Neural progenitor cell (in vitro differentiated cells): ENCODE measurements at regions not wholly inside any gene's neighbourhood (a gene's known extent, or its start where the extent isn't known, plus 50 kb on each side); places are given as distances from the start of the nearest gene placed in this dataset.

ENCODE experiments used
- DNase-seq: peaks from one replicate; pipeline ENCODE4 v3.0.0-alpha.2; 2016; ENCODE audit warnings: low spot score
- H2AFZ ChIP-seq: fragments of 200-600 bp; sonication (generic); replicated peaks from 2 replicates; pipeline ENCODE4 v1.6.1; 2016; ENCODE audit warnings: antibody characterized with exemption
- H3F3A ChIP-seq: fragments of 200-600 bp; sonication (generic); 2 replicates; pipeline ENCODE4 v1.6.1; 2016; ENCODE audit warnings: antibody characterized with exemption, low read depth
- H3K27ac ChIP-seq: fragments of 200-600 bp; sonication (generic); 2 replicates; pipeline ENCODE4 v1.5.1; 2016; ENCODE audit warnings: mild to moderate bottlenecking
- H3K27me3 ChIP-seq: fragments of 200-600 bp; sonication (generic); 2 replicates; pipeline ENCODE4 v1.6.1; 2016; ENCODE audit warnings: mild to moderate bottlenecking, moderate library complexity
- H3K36me3 ChIP-seq: fragments of 200-600 bp; sonication (generic); 2 replicates; pipeline ENCODE4 v1.5.1; 2016
- H3K4me1 ChIP-seq: fragments of 200-600 bp; sonication (generic); 2 replicates; pipeline ENCODE4 v1.6.1; 2016; ENCODE audit warnings: mixed run types
- H3K4me2 ChIP-seq: fragments of 200-600 bp; sonication (generic); 2 replicates; pipeline ENCODE4 v1.6.1; 2016
- H3K4me3 ChIP-seq: fragments of 200-600 bp; sonication (generic); 2 replicates; pipeline ENCODE4 v1.5.1; 2016
- H3K79me2 ChIP-seq: fragments of 200-600 bp; sonication (generic); 2 replicates; pipeline ENCODE4 v1.6.1; 2016; ENCODE audit warnings: low read depth
- H3K9ac ChIP-seq: fragments of 200-600 bp; sonication (generic); 2 replicates; pipeline ENCODE4 v1.6.1; 2016
- H3K9me3 ChIP-seq: fragments of 200-600 bp; sonication (generic); 2 replicates; pipeline ENCODE4 v1.5.1; 2016; ENCODE audit warnings: low read depth
- H4K20me1 ChIP-seq: fragments of 200-600 bp; sonication (generic); 2 replicates; pipeline ENCODE4 v1.6.1; 2016; ENCODE audit warnings: low read depth
- H3K27ac Mint-ChIP-seq: 3 replicates; pipeline ENCODE4 v1.8.0; 2021; ENCODE audit warnings: mixed read lengths
- H3K27me3 Mint-ChIP-seq: 2 replicates; pipeline ENCODE4 v1.8.0; 2022; ENCODE audit warnings: low read depth, mild to moderate bottlenecking, inconsistent platforms, moderate library complexity, mixed read lengths; ENCODE audit not compliant: insufficient read depth
- H3K36me3 Mint-ChIP-seq: 3 replicates; pipeline ENCODE4 v1.8.0; 2021; ENCODE audit warnings: mixed read lengths
- H3K4me1 Mint-ChIP-seq: 3 replicates; pipeline ENCODE4 v1.8.0; 2021; ENCODE audit warnings: mixed read lengths
- H3K4me3 Mint-ChIP-seq: 3 replicates; pipeline ENCODE4 v1.8.0; 2021; ENCODE audit warnings: mild to moderate bottlenecking, moderate library complexity, mixed read lengths
- H3K9me3 Mint-ChIP-seq: 3 replicates; pipeline ENCODE4 v1.8.0; 2020; ENCODE audit warnings: mixed read lengths
- EZH2 ChIP-seq: fragments of 200-600 bp; sonication (generic); IDR thresholded peaks from 2 replicates; pipeline ENCODE4 v1.6.1; 2017; ENCODE audit warnings: antibody characterized with exemption, mild to moderate bottlenecking, moderate library complexity
- EZH2phosphoT487 ChIP-seq: fragments of 200-600 bp; sonication (generic); IDR thresholded peaks from 2 replicates; pipeline ENCODE4 v1.6.1; 2017; ENCODE audit warnings: antibody characterized with exemption
- TF ChIP-seq, protein P1 (sequence below): fragments of 200-600 bp; sonication (generic); IDR thresholded peaks from 2 replicates; pipeline ENCODE4 v1.5.1; 2017; ENCODE audit warnings: antibody characterized with exemption, mild to moderate bottlenecking

DNA sequence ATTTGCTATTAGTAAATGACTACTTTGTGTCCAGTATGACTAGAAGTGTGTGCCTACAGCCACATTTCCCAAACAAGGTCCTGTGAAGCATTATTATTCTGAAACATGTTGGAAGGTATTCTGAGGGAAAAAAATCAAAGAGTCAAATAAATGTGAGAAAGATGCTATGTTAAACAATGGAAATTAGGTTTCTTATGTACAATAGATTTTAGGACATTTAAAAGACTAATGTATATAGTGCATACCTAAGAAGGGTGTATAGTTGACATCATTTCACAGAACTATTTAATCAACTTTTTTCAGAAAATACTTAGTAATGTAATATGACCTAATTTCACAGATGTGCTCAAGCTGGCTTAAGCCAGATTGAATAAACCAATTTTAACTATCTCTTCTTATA is 582.5 kb downstream of the USP25 start:
- no peaks in the 10 kb centered on the region for H3K9me3 Mint-ChIP-seq
- no peak overlapping the region for H2AFZ ChIP-seq
- peak overlapping the region; percentile 68 for H3K27ac Mint-ChIP-seq
- no peaks in the 10 kb centered on the region for H3K9me3 ChIP-seq
- H3K4me1 Mint-ChIP-seq = peaks cover 64% of the 10 kb centered on the region
- H3K4me3 ChIP-seq = no peak overlapping the region
- no peak for DNase-seq
- no peak overlapping the region for H3K4me2 ChIP-seq
- no peaks in the 10 kb centered on the region for H3F3A ChIP-seq
- no peaks in the 10 kb centered on the region for H3K36me3 ChIP-seq
- H3K36me3 Mint-ChIP-seq = peaks cover 5% of the 10 kb centered on the region
- H4K20me1 ChIP-seq = no peaks in the 10 kb centered on the region
- H3K27me3 ChIP-seq = no peaks in the 10 kb centered on the region
- H3K79me2 ChIP-seq = no peaks in the 10 kb centered on the region
- H3K27me3 Mint-ChIP-seq = no peaks in the 10 kb centered on the region
- TF ChIP-seq EZH2phosphoT487 (no peak), EZH2 (no peak)
- TF ChIP-seq, protein P1, sequence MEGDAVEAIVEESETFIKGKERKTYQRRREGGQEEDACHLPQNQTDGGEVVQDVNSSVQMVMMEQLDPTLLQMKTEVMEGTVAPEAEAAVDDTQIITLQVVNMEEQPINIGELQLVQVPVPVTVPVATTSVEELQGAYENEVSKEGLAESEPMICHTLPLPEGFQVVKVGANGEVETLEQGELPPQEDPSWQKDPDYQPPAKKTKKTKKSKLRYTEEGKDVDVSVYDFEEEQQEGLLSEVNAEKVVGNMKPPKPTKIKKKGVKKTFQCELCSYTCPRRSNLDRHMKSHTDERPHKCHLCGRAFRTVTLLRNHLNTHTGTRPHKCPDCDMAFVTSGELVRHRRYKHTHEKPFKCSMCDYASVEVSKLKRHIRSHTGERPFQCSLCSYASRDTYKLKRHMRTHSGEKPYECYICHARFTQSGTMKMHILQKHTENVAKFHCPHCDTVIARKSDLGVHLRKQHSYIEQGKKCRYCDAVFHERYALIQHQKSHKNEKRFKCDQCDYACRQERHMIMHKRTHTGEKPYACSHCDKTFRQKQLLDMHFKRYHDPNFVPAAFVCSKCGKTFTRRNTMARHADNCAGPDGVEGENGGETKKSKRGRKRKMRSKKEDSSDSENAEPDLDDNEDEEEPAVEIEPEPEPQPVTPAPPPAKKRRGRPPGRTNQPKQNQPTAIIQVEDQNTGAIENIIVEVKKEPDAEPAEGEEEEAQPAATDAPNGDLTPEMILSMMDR = no peak
- H3K4me3 Mint-ChIP-seq = peak overlapping the region; percentile 55
- H3K9ac ChIP-seq = no peak overlapping the region
- H3K4me1 ChIP-seq = no peaks in the 10 kb centered on the region
- no peak overlapping the region for H3K27ac ChIP-seq

- Mint-ChIP-seq H3K9me3 (no peaks in the 10 kb centered on the region), H3K4me1 (peaks cover 80% of the 10 kb centered on the region), H3K4me3 (no peak overlapping the region), H3K27me3 (no peaks in the 10 kb centered on the region), H3K27ac (peak overlapping the region; percentile 48), H3K36me3 (peaks cover 2% of the 10 kb centered on the region)
- no peaks in the 10 kb centered on the region for H3K27me3 ChIP-seq
- H3K27ac ChIP-seq = no peak overlapping the region
- H3F3A ChIP-seq = no peaks in the 10 kb centered on the region
- H3K4me2 ChIP-seq = no peak overlapping the region
- no peak for DNase-seq
- H4K20me1 ChIP-seq = no peaks in the 10 kb centered on the region
- no peak overlapping the region for H2AFZ ChIP-seq
- H3K36me3 ChIP-seq = no peaks in the 10 kb centered on the region
- no peaks in the 10 kb centered on the region for H3K9me3 ChIP-seq
- H3K4me3 ChIP-seq = no peak overlapping the region
- no peaks in the 10 kb centered on the region for H3K4me1 ChIP-seq
- no peak overlapping the region for H3K9ac ChIP-seq
- H3K79me2 ChIP-seq = no peaks in the 10 kb centered on the region
- TF ChIP-seq EZH2 (no peak), EZH2phosphoT487 (no peak)
- TF ChIP-seq, protein P1 = no peak
Measured at GRCh38 chr21:16315223-16315622, 585.4 kb downstream of the USP25 start.

DNA sequence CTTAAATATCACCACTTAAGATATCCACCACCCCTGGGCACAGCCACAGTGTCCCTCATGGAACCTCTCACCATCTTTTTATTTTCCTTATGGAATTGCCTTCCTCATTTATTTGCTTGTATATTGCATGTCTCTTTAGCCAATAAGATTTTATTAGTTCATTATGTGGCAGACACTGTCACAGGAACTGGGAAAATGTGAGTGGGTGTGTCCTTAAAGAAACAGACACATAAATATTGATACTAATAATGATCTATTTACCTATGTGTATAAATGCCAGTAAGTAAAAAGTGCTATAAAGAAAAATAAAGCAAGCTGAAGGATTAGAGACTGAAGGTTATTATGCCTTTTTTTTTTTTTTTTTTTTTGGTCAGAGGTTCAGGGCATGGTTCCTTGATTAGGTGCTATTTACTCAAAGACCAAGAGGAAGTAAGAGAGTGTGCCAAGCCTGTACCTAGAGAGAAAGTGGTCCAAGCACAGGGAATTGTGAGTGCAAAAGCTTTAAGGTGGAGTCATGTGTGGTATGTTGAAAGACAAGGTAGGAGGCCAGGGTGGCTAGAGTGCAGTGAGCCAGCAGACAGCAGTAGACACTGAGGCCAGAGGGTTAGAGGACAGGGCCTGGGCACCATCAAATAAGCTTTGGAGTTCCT is 589.0 kb downstream of the USP25 start:
- no peaks in the 10 kb centered on the region for H3K79me2 ChIP-seq
- no peak overlapping the region for H3K4me2 ChIP-seq
- no peaks in the 10 kb centered on the region for H4K20me1 ChIP-seq
- no peaks in the 10 kb centered on the region for H3K9me3 Mint-ChIP-seq
- TF ChIP-seq EZH2phosphoT487 (no peak), EZH2 (no peak)
- TF ChIP-seq, protein P1 = no peak
- peaks cover 66% of the 10 kb centered on the region for H3K4me1 Mint-ChIP-seq
- H3K27me3 ChIP-seq = no peaks in the 10 kb centered on the region
- H3F3A ChIP-seq = no peaks in the 10 kb centered on the region
- H2AFZ ChIP-seq = no peak overlapping the region
- H3K4me3 ChIP-seq = no peak overlapping the region
- peak overlapping the region; percentile 74 for H3K27ac Mint-ChIP-seq
- H3K9me3 ChIP-seq = no peaks in the 10 kb centered on the region
- H3K4me1 ChIP-seq = no peaks in the 10 kb centered on the region
- no peak overlapping the region for H3K27ac ChIP-seq
- H3K27me3 Mint-ChIP-seq = no peaks in the 10 kb centered on the region
- H3K9ac ChIP-seq = no peak overlapping the region
- DNase-seq = no peak
- H3K4me3 Mint-ChIP-seq = peak overlapping the region; percentile 3
- peaks cover 5% of the 10 kb centered on the region for H3K36me3 Mint-ChIP-seq
- H3K36me3 ChIP-seq = no peaks in the 10 kb centered on the region
